Thyroid gland (tissue), 4 donors: ENCODE measurements at regions not wholly inside any gene's neighbourhood (a gene's known extent, or its start where the extent isn't known, plus 50 kb on each side); places are given as distances from the start of the nearest gene placed in this dataset.

ENCODE experiments used
- DNase-seq, 2 donors: peaks; one replicate each; pipeline ENCODE4 v3.0.0-alpha.2; 2019
- H3K27ac ChIP-seq, 3 donors: fragments of 200-600 bp; sonication (generic); 1 replicate in 2 of 3; 2 replicates in 1 of 3; pipeline ENCODE4 v1.5.1; 2016 to 2019; ENCODE audit warnings: mild to moderate bottlenecking in 1 of 3, moderate library complexity in 1 of 3
- H3K27me3 ChIP-seq: fragments of 200-600 bp; sonication (generic); one replicate; pipeline ENCODE4 v1.5.1; 2019
- H3K36me3 ChIP-seq, 2 donors: fragments of 200-600 bp; sonication (generic); one replicate each; pipeline ENCODE4 v1.5.1; 2016 to 2019
- H3K4me1 ChIP-seq, 2 donors: fragments of 200-600 bp; sonication (generic); one replicate each; pipeline ENCODE4 v1.5.1; 2017 to 2019
- H3K4me3 ChIP-seq, 3 donors: fragments of 200-600 bp; sonication (generic); replicated peaks in 1 of 3; 1 replicate in 2 of 3; 2 replicates in 1 of 3; pipeline ENCODE4 v1.5.1; 2016; ENCODE audit warnings: mild to moderate bottlenecking in 1 of 3
- H3K9me3 ChIP-seq: fragments of 200-600 bp; sonication (generic); one replicate; pipeline ENCODE4 v1.5.1; 2017
- POLR2A ChIP-seq, 2 donors: fragments of 450-650 bp; IDR thresholded peaks; one replicate each; pipeline ENCODE4 v1.6.1; 2017; ENCODE audit warnings: antibody characterized with exemption in 2 of 2, mild to moderate bottlenecking in 2 of 2, moderate library complexity in 1 of 2
- WGBS, 2 donors: methylation state at CpG; one replicate each; pipeline ENCODE4 v1.1.5; 2017; 5-methylcytosine and 5-hydroxymethylcytosine counted together
- intact Hi-C: fragments of 100-400 bp; cut with DNase I; formaldehyde crosslinking; loops from one replicate; pipeline ENCODE4 v1.15.1; 2023
- TF ChIP-seq, protein P1 (sequence below), 6 experiments: fragments of 200-600 bp in 3 of 6; fragments of 450-650 bp in 3 of 6; sonication (generic) in 3 of 6; IDR thresholded peaks; one replicate each; pipeline ENCODE4 v1.5.1; 2016 to 2019; ENCODE audit warnings: antibody characterized with exemption in 6 of 6, mild to moderate bottlenecking in 2 of 6, inconsistent platforms in 1 of 6, moderate library complexity in 1 of 6

DNA sequence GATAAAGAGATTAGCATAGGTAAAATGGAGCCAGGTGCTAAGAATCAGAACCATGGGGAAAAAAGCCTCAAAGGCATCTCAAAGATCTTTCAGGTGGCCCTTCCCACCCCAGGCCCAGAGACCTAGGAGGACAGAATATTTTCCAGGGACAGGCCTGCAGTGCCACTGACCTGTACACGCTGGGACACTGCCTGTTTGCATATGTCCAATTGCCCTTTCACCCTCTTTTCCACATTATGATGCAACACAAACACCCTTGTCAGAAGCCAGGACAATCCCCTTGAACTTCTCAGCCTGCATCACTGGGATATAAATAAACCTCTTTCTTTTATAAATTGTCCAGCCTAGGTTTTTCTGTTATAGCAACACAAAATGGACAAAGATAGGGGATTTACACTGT is 419.1 kb downstream of the TRIB2 start:
- Histone ChIP-seq H3K27ac (no peak overlapping the region), H3K9me3 (no peaks in the 10 kb centered on the region), H3K4me1 (no peaks in the 10 kb centered on the region), H3K36me3 (no peaks in the 10 kb centered on the region), H3K27me3 (no peaks in the 10 kb centered on the region), H3K4me3 (no peak overlapping the region)
- intact Hi-C loops: no loop called here
- no peak for DNase-seq
- 59 to 70% methylated on average over 1 of the region's 1 CpG for WGBS, 2 donors
- no peak for TF ChIP-seq POLR2A (IDR thresholded peaks at IDR 0.05)
- TF ChIP-seq, protein P1, sequence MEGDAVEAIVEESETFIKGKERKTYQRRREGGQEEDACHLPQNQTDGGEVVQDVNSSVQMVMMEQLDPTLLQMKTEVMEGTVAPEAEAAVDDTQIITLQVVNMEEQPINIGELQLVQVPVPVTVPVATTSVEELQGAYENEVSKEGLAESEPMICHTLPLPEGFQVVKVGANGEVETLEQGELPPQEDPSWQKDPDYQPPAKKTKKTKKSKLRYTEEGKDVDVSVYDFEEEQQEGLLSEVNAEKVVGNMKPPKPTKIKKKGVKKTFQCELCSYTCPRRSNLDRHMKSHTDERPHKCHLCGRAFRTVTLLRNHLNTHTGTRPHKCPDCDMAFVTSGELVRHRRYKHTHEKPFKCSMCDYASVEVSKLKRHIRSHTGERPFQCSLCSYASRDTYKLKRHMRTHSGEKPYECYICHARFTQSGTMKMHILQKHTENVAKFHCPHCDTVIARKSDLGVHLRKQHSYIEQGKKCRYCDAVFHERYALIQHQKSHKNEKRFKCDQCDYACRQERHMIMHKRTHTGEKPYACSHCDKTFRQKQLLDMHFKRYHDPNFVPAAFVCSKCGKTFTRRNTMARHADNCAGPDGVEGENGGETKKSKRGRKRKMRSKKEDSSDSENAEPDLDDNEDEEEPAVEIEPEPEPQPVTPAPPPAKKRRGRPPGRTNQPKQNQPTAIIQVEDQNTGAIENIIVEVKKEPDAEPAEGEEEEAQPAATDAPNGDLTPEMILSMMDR (IDR thresholded peaks at IDR 0.05): no peak

- no peak overlapping the region for H3K27ac ChIP-seq
- no peaks in the 10 kb centered on the region for H3K27me3 ChIP-seq
- H3K4me3 ChIP-seq: no peak overlapping the region
- WGBS, 2 donors: 78 to 82% methylated on average over 3 of the region's 3 CpGs
- TF ChIP-seq, protein P1 (IDR thresholded peaks at IDR 0.05): no peak
- TF ChIP-seq POLR2A (IDR thresholded peaks at IDR 0.05): no peak
- no peaks in the 10 kb centered on the region for H3K9me3 ChIP-seq
- intact Hi-C loops: no loop called here
- no peaks in the 10 kb centered on the region for H3K4me1 ChIP-seq
- no peaks in the 10 kb centered on the region for H3K36me3 ChIP-seq
- no peak for DNase-seq
Measured at GRCh38 chr2:13137679-13138078, 420.9 kb downstream of the TRIB2 start.

- Histone ChIP-seq H3K4me3 (no peak overlapping the region), H3K9me3 (no peaks in the 10 kb centered on the region), H3K4me1 (no peaks in the 10 kb centered on the region), H3K27me3 (no peaks in the 10 kb centered on the region), H3K27ac (no peak overlapping the region), H3K36me3 (no peaks in the 10 kb centered on the region)
- 89 to 90% methylated on average over 2 of the region's 2 CpGs for WGBS, 2 donors
- intact Hi-C loops: no loop called here
- TF ChIP-seq, protein P1 (IDR thresholded peaks at IDR 0.05): no peak
- no peak for TF ChIP-seq POLR2A (IDR thresholded peaks at IDR 0.05)
- DNase-seq: no peak
Measured at GRCh38 chr2:13141315-13141714, 424.6 kb downstream of the TRIB2 start.

GRCh38 chr2:13143451-13143850 is 426.7 kb downstream of the TRIB2 start:
- intact Hi-C loops: no loop called here
- H3K4me3 ChIP-seq: no peak overlapping the region
- TF ChIP-seq, protein P1 (IDR thresholded peaks at IDR 0.05): no peak
- no peak for TF ChIP-seq POLR2A (IDR thresholded peaks at IDR 0.05)
- H3K27ac ChIP-seq: no peak overlapping the region
- DNase-seq: no peak
- H3K27me3 ChIP-seq: no peaks in the 10 kb centered on the region
- no peaks in the 10 kb centered on the region for H3K9me3 ChIP-seq
- no peaks in the 10 kb centered on the region for H3K36me3 ChIP-seq
- 64 to 66% methylated on average over 2 of the region's 2 CpGs for WGBS, 2 donors
- H3K4me1 ChIP-seq: no peaks in the 10 kb centered on the region

DNA sequence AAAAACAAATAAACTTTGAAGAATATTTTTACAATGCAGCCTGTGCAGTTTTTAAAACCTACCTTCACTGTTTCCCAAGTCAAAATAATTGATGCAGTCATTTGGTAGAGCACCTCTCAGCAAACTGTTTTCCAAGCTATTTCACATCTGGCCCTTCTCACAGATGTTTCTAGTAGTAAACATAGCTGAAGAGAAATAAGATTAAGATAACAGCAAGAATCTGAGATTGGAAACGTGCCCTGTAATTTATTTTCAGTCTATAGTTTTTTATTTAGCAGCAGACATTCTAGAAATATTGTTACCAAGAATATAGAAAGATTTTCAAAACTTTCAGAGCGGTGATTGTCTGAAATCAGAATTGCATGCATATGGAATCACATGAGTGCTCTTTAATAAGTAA is 440.2 kb downstream of the TRIB2 start:
- Histone ChIP-seq H3K27me3 (no peaks in the 10 kb centered on the region), H3K27ac (no peak overlapping the region), H3K9me3 (no peaks in the 10 kb centered on the region), H3K4me1 (no peaks in the 10 kb centered on the region), H3K4me3 (no peak overlapping the region), H3K36me3 (no peaks in the 10 kb centered on the region)
- TF ChIP-seq, protein P1 (IDR thresholded peaks at IDR 0.05): no peak
- no peak for TF ChIP-seq POLR2A (IDR thresholded peaks at IDR 0.05)
- intact Hi-C loops: no loop called here
- 53 to 60% methylated on average over 2 of the region's 2 CpGs for WGBS, 2 donors
- DNase-seq: no peak
